H9 (cell line): ENCODE measurements at regions not wholly inside any gene's neighbourhood (a gene's known extent, or its start where the extent isn't known, plus 50 kb on each side); places are given as distances from the start of the nearest gene placed in this dataset.

Source experiments
- DNase-seq: peaks from one replicate; pipeline ENCODE4 v3.0.0-alpha.2; 2017
- H2AFZ ChIP-seq: one replicate; pipeline ENCODE4 v1.6.1; 2013; ENCODE audit warnings: mild to moderate bottlenecking, low read length, control low read depth, moderate library complexity
- H2AK5ac ChIP-seq: 2 replicates; pipeline ENCODE4 v1.6.1; 2013; ENCODE audit warnings: low read length, control low read depth, mixed read lengths; ENCODE audit not compliant: insufficient read length
- H2BK120ac ChIP-seq: one replicate; pipeline ENCODE4 v1.6.1; 2013; ENCODE audit warnings: low read depth, mild to moderate bottlenecking, low read length, control low read depth, inconsistent platforms; ENCODE audit not compliant: poor library complexity, severe bottlenecking
- H2BK12ac ChIP-seq: 2 replicates; pipeline ENCODE4 v1.6.1; 2013; ENCODE audit warnings: low read length, control low read depth, mixed read lengths, low read depth; ENCODE audit not compliant: insufficient read length
- H2BK15ac ChIP-seq: 2 replicates; pipeline ENCODE4 v1.6.1; 2013; ENCODE audit warnings: low read depth, low read length, control low read depth
- H2BK20ac ChIP-seq: one replicate; pipeline ENCODE4 v1.6.1; 2013; ENCODE audit warnings: low read depth, mild to moderate bottlenecking, low read length, control low read depth, inconsistent platforms; ENCODE audit not compliant: poor library complexity, severe bottlenecking
- H2BK5ac ChIP-seq: 2 replicates; pipeline ENCODE4 v1.6.1; 2013; ENCODE audit warnings: low read length, control low read depth, mixed read lengths; ENCODE audit not compliant: insufficient read length
- H3K14ac ChIP-seq: 2 replicates; pipeline ENCODE4 v1.6.1; 2013; ENCODE audit warnings: low read length, control low read depth; ENCODE audit not compliant: insufficient read depth
- H3K18ac ChIP-seq: 2 replicates; pipeline ENCODE4 v1.6.1; 2013; ENCODE audit warnings: low read depth, mild to moderate bottlenecking, mixed read lengths, low read length, control low read depth; ENCODE audit not compliant: insufficient read length
- H3K23ac ChIP-seq: 2 replicates; pipeline ENCODE4 v1.6.1; 2013; ENCODE audit warnings: low read length, control low read depth, mixed read lengths, low read depth; ENCODE audit not compliant: insufficient read length
- H3K23me2 ChIP-seq: 2 replicates; pipeline ENCODE4 v1.6.1; 2013; ENCODE audit warnings: low read depth, mild to moderate bottlenecking, mixed read lengths, low read length, control low read depth; ENCODE audit not compliant: insufficient read length, poor library complexity, severe bottlenecking
- H3K27ac ChIP-seq: 2 replicates; pipeline ENCODE4 v1.5.1; 2013; ENCODE audit warnings: low read length, control low read depth, mixed read lengths, low read depth; ENCODE audit not compliant: insufficient read length
- H3K27me3 ChIP-seq: 2 replicates; pipeline ENCODE4 v1.6.1; 2013; ENCODE audit warnings: low read length, control low read depth, inconsistent platforms; ENCODE audit not compliant: insufficient read depth
- H3K4ac ChIP-seq: 2 replicates; pipeline ENCODE4 v1.6.1; 2013; ENCODE audit warnings: low read depth, mild to moderate bottlenecking, control low read depth, inconsistent platforms, low read length, moderate library complexity
- H3K4me1 ChIP-seq: 2 replicates; pipeline ENCODE4 v1.6.1; 2013; ENCODE audit warnings: low read length, control low read depth, inconsistent platforms; ENCODE audit not compliant: insufficient read depth
- H3K4me2 ChIP-seq: 2 replicates; pipeline ENCODE4 v1.6.1; 2013; ENCODE audit warnings: low read length, control low read depth, mixed read lengths; ENCODE audit not compliant: insufficient read length, insufficient read depth
- H3K56ac ChIP-seq: 2 replicates; pipeline ENCODE4 v1.6.1; 2013; ENCODE audit warnings: low read depth, mild to moderate bottlenecking, mixed read lengths, low read length, control low read depth; ENCODE audit not compliant: insufficient read length
- H3K79me1 ChIP-seq: 2 replicates; pipeline ENCODE4 v1.6.1; 2013; ENCODE audit warnings: low read depth, mild to moderate bottlenecking, moderate library complexity, low read length, control low read depth, inconsistent platforms; ENCODE audit not compliant: insufficient read depth, poor library complexity, severe bottlenecking
- H3K79me2 ChIP-seq: 2 replicates; pipeline ENCODE4 v1.6.1; 2013; ENCODE audit warnings: low read length, control low read depth, inconsistent platforms; ENCODE audit not compliant: insufficient read depth
- H3K9ac ChIP-seq: 2 replicates; pipeline ENCODE4 v1.6.1; 2013; ENCODE audit warnings: low read length, control low read depth, mixed read lengths; ENCODE audit not compliant: insufficient read length; ENCODE audit errors: extremely low read depth
- H3K9me3 ChIP-seq: one replicate; pipeline ENCODE4 v1.6.1; 2013; ENCODE audit warnings: low read depth, low read length, inconsistent platforms; ENCODE audit not compliant: control insufficient read depth
- H3T11ph ChIP-seq: one replicate; pipeline ENCODE4 v1.6.1; 2013; ENCODE audit warnings: mild to moderate bottlenecking, low read length, control low read depth, inconsistent platforms
- H4K20me1 ChIP-seq: one replicate; pipeline ENCODE4 v1.6.1; 2013; ENCODE audit not compliant: control insufficient read depth, insufficient read length, insufficient read depth
- H4K5ac ChIP-seq: 2 replicates; pipeline ENCODE4 v1.6.1; 2013; ENCODE audit warnings: low read depth, mild to moderate bottlenecking, mixed read lengths, low read length, control low read depth; ENCODE audit not compliant: insufficient read length
- H4K8ac ChIP-seq: replicated peaks from 2 replicates; pipeline ENCODE4 v1.6.1; 2013; ENCODE audit warnings: low read length, control low read depth, mixed read lengths, low read depth; ENCODE audit not compliant: insufficient read length
- H4K91ac ChIP-seq: 2 replicates; pipeline ENCODE4 v1.6.1; 2013; ENCODE audit warnings: low read depth, mild to moderate bottlenecking, moderate library complexity, mixed read lengths, low read length, control low read depth; ENCODE audit not compliant: insufficient read length
- H3K27ac Mint-ChIP-seq, 3 experiments: 2 replicates in 2 of 3; 3 replicates in 1 of 3; pipeline ENCODE4 v1.8.0; 2020 to 2021; ENCODE audit warnings: mixed read lengths in 3 of 3, mild to moderate bottlenecking in 1 of 3, moderate library complexity in 1 of 3
- H3K27me3 Mint-ChIP-seq: 2 replicates; pipeline ENCODE4 v1.8.0; 2021; ENCODE audit warnings: low read depth, mild to moderate bottlenecking, moderate library complexity, mixed read lengths
- H3K36me3 Mint-ChIP-seq, 3 experiments: 2 replicates in 2 of 3; 3 replicates in 1 of 3; pipeline ENCODE4 v1.8.0; 2020 to 2021; ENCODE audit warnings: low read depth in 3 of 3, mixed read lengths in 3 of 3; ENCODE audit not compliant: insufficient read depth in 1 of 3
- H3K4me1 Mint-ChIP-seq, 2 experiments: 2 replicates each; pipeline ENCODE4 v1.8.0; 2020; ENCODE audit warnings: mixed read lengths in 2 of 2
- H3K4me3 Mint-ChIP-seq, 2 experiments: 2 replicates in 1 of 2; 3 replicates in 1 of 2; pipeline ENCODE4 v1.8.0; 2020 to 2021; ENCODE audit warnings: mild to moderate bottlenecking in 2 of 2, mixed read lengths in 2 of 2, moderate library complexity in 1 of 2
- H3K9me3 Mint-ChIP-seq, 2 experiments: 2 replicates in 1 of 2; 3 replicates in 1 of 2; pipeline ENCODE4 v1.8.0; 2020; ENCODE audit warnings: mild to moderate bottlenecking in 2 of 2, mixed read lengths in 2 of 2, moderate library complexity in 1 of 2
- CTCF ChIP-seq: fragments of 200-600 bp; sonication (generic); conservative IDR thresholded peaks from 3 replicates; pipeline ENCODE4 v1.8.0; 2021; ENCODE audit warnings: antibody characterized with exemption, mild to moderate bottlenecking
- WGBS: extraction: QIAGEN DNeasy Blood & Tissue Kit; methylation state at CpG from one replicate; pipeline ENCODE4 v1.1.7; 2013; ENCODE audit warnings: missing lambda C conversion rate, low lambda C conversion rate, mixed read lengths; ENCODE audit not compliant: insufficient read length; ENCODE audit errors: extremely low coverage; 5-methylcytosine and 5-hydroxymethylcytosine counted together

GRCh38 chr12:45561488-45561887 is 168.0 kb upstream of the ARID2 start:
- H3K4me2 ChIP-seq = no peak overlapping the region
- H3K9ac ChIP-seq = no peak overlapping the region
- H2AFZ ChIP-seq = no peak overlapping the region
- H3K4me1 Mint-ChIP-seq = no peaks in the 10 kb centered on the region
- no peak overlapping the region for H2BK20ac ChIP-seq
- no peaks in the 10 kb centered on the region for H3K4me1 ChIP-seq
- no peak overlapping the region for H4K8ac ChIP-seq
- TF ChIP-seq CTCF = no peak
- H4K91ac ChIP-seq = no peak overlapping the region
- no peak overlapping the region for H3K27ac ChIP-seq
- H4K5ac ChIP-seq = no peak overlapping the region
- no peaks in the 10 kb centered on the region for H3K9me3 ChIP-seq
- no peaks in the 10 kb centered on the region for H3K79me1 ChIP-seq
- no peaks in the 10 kb centered on the region for H4K20me1 ChIP-seq
- no peaks in the 10 kb centered on the region for H3K23me2 ChIP-seq
- peaks cover 0 to 3% of the 10 kb centered on the region in 2 experiments; a peak in 1 of 5 replicates for H3K9me3 Mint-ChIP-seq
- H2BK12ac ChIP-seq = no peak overlapping the region
- H3K18ac ChIP-seq = no peak overlapping the region
- H3K36me3 Mint-ChIP-seq = no peaks in the 10 kb centered on the region
- H3T11ph ChIP-seq = no peak overlapping the region
- no peak overlapping the region for H2BK120ac ChIP-seq
- H3K4ac ChIP-seq = no peak overlapping the region
- H3K23ac ChIP-seq = no peak overlapping the region
- H3K27me3 Mint-ChIP-seq = no peaks in the 10 kb centered on the region; the same call in 1 of the 2 replicates
- H3K14ac ChIP-seq = no peak overlapping the region
- H3K4me3 Mint-ChIP-seq = no peak overlapping the region
- no peaks in the 10 kb centered on the region for H3K27me3 ChIP-seq
- H3K27ac Mint-ChIP-seq = no peak overlapping the region
- no peak for DNase-seq
- no peak overlapping the region for H2AK5ac ChIP-seq
- no peaks in the 10 kb centered on the region for H3K79me2 ChIP-seq
- H3K56ac ChIP-seq = no peak overlapping the region
- H2BK5ac ChIP-seq = no peak overlapping the region
- H2BK15ac ChIP-seq = no peak overlapping the region
- WGBS = no CpG with 5 or more reads among the region's 4 CpGs
